ENCODE measurements at regions not wholly inside any gene's neighbourhood (a gene's known extent, or its start where the extent isn't known, plus 50 kb on each side); places are given as distances from the start of the nearest gene placed in this dataset.
"Not testable (repeated sequence)": the region's sequence is repeated elsewhere in the genome, so short reads cannot be mapped to it uniquely, and the experiment has no call there.

GRCh38 chr11:29452146-29452545, 564.7 kb downstream of the KCNA4 start:
- peak; percentile 60 for DNase-seq (ENCODE audit: low read depth)
- TF ChIP-seq, protein P1, sequence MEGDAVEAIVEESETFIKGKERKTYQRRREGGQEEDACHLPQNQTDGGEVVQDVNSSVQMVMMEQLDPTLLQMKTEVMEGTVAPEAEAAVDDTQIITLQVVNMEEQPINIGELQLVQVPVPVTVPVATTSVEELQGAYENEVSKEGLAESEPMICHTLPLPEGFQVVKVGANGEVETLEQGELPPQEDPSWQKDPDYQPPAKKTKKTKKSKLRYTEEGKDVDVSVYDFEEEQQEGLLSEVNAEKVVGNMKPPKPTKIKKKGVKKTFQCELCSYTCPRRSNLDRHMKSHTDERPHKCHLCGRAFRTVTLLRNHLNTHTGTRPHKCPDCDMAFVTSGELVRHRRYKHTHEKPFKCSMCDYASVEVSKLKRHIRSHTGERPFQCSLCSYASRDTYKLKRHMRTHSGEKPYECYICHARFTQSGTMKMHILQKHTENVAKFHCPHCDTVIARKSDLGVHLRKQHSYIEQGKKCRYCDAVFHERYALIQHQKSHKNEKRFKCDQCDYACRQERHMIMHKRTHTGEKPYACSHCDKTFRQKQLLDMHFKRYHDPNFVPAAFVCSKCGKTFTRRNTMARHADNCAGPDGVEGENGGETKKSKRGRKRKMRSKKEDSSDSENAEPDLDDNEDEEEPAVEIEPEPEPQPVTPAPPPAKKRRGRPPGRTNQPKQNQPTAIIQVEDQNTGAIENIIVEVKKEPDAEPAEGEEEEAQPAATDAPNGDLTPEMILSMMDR (conservative IDR thresholded peaks at IDR 0.05; ENCODE audit: low read depth, low read length), result no peak
- no peak overlapping the region for H3K4me3 ChIP-seq (ENCODE audit: low read depth, low read length)

DNA sequence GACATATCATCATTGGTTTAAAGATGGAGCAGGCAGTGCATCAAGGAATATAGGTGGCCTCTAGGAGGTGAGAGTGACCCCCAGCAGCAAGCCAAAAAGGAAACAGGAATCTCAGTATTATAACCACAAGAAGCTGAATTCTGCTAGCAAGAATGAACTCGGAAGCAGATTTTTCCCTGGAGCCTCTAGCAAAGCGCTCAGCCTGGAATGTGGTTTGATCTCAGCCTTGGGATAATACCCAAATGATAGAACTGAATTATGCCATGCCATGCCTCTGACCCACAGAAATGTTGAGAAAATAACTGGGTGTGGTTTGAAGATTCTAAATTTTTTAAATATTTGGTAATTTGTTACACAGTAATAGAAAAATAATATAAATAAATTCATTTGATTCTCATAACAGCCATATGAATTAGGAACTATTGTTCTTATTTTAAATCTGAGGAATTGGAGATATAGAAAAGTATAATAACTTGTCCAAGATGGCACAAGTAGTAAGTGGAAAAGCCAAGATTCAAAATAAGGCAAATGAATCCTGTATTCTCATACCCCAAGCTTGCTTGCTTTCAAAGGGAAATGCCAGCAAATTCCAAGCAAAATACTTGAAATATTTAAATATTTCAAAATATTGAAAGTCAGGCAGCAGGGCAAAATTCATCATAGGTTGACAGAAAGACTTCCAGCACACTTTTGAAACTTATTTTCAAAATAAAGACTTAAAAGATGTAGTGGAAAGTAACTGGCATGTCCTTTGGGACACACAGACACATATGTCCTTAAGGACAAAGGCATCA, 567.4 kb downstream of the KCNA4 start:
- H3K4me3 ChIP-seq (ENCODE audit: low read depth, low read length), result no peak overlapping the region
- TF ChIP-seq, protein P1 (conservative IDR thresholded peaks at IDR 0.05; ENCODE audit: low read depth, low read length), result no peak
- no peak for DNase-seq (ENCODE audit: low read depth)

DNA sequence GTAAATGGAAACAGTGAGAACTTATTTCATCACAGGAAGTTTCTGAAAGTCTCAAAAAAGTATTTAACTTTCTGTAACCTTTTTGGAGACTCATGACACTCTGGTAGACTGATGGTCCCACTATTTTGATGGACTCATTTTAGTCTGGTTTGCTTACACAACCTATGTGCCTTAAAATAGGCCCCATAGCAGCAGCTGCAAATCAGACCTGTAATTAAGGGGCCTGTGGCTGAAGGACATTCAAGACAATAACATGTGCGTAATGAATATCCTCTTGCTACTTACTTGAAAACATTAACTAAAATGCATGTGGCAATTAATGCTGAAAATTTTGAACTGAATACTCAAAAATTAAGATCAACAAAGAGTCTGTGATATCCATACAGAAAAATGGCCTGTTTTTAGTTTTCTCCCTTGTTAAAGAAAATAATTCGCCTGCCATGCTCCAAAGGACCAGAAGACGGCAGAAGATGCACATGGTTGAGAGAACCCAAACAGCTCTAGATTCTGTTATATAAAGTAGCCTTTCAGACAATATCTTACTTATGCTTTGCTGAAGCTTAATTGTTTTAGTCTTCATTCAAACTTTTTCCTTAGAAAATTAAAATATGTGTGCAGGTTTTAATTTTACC, 568.5 kb downstream of the KCNA4 start:
- no peak for DNase-seq (ENCODE audit: low read depth)
- no peak overlapping the region for H3K4me3 ChIP-seq (ENCODE audit: low read depth, low read length)
- TF ChIP-seq, protein P1 (conservative IDR thresholded peaks at IDR 0.05; ENCODE audit: low read depth, low read length), result peak; percentile 40

GRCh38 chr11:29447821-29448220, 569.0 kb downstream of the KCNA4 start:
- no peak for DNase-seq (ENCODE audit: low read depth)
- no peak overlapping the region for H3K4me3 ChIP-seq (ENCODE audit: low read depth, low read length)
- TF ChIP-seq, protein P1 (conservative IDR thresholded peaks at IDR 0.05; ENCODE audit: low read depth, low read length), result no peak

GRCh38 chr11:29446132-29446531, 570.7 kb downstream of the KCNA4 start:
- TF ChIP-seq, protein P1 (conservative IDR thresholded peaks at IDR 0.05; ENCODE audit: low read depth, low read length), result no peak
- no peak overlapping the region for H3K4me3 ChIP-seq (ENCODE audit: low read depth, low read length)

GRCh38 chr11:29445191-29445590, 571.6 kb downstream of the KCNA4 start:
- H3K4me3 ChIP-seq (ENCODE audit: low read depth, low read length); DNase-seq (ENCODE audit: low read depth): not testable (repeated sequence)

More at GRCh38 chr11:29446132-29446531, 570.7 kb downstream of the KCNA4 start:
- DNase-seq (ENCODE audit: low read depth), result no peak

- no peak for DNase-seq (ENCODE audit: low read depth)
- H3K4me3 ChIP-seq (ENCODE audit: low read depth, low read length), result no peak overlapping the region
- TF ChIP-seq, protein P1 (conservative IDR thresholded peaks at IDR 0.05; ENCODE audit: low read depth, low read length), result no peak
Measured at GRCh38 chr11:29438815-29439214, 578.0 kb downstream of the KCNA4 start.

Measured in epithelial cell of proximal tubule (primary cell).